Mesothelial cell of epicardium (in vitro differentiated cells): ENCODE measurements at regions not wholly inside any gene's neighbourhood (a gene's known extent, or its start where the extent isn't known, plus 50 kb on each side); places are given as distances from the start of the nearest gene placed in this dataset.
A peak's percentile ranks its signal among the peaks of the same experiment; 100 is the strongest.

ENCODE experiments used
- DNase-seq, 2 experiments: peaks; one replicate each; pipeline ENCODE4 v3.0.0; 2021; ENCODE audit warnings: low spot score in 2 of 2; ENCODE audit not compliant: unreplicated experiment in 2 of 2
- H3K27ac Mint-ChIP-seq: 2 replicates; pipeline ENCODE4 v1.8.0; 2021; ENCODE audit warnings: mixed read lengths
- H3K27me3 Mint-ChIP-seq: 2 replicates; pipeline ENCODE4 v1.8.0; 2021; ENCODE audit warnings: low read depth, mixed read lengths
- H3K36me3 Mint-ChIP-seq: 2 replicates; pipeline ENCODE4 v1.8.0; 2021; ENCODE audit warnings: mixed read lengths
- H3K4me1 Mint-ChIP-seq: 2 replicates; pipeline ENCODE4 v1.8.0; 2021; ENCODE audit warnings: mixed read lengths
- H3K4me3 Mint-ChIP-seq: 2 replicates; pipeline ENCODE4 v1.8.0; 2021; ENCODE audit warnings: mild to moderate bottlenecking, moderate library complexity, mixed read lengths
- H3K9me3 Mint-ChIP-seq: 2 replicates; pipeline ENCODE4 v1.8.0; 2021; ENCODE audit warnings: mixed read lengths
- CTCF ChIP-seq: fragments of 200-600 bp; sonication (generic); IDR thresholded peaks from one replicate; pipeline ENCODE4 v1.5.0; 2021; ENCODE audit warnings: antibody characterized with exemption; ENCODE audit not compliant: unreplicated experiment

GRCh38 chr13:55705971-55706370 is 1434.7 kb upstream of the PRR20A start:
- Mint-ChIP-seq H3K36me3 (no peaks in the 10 kb centered on the region), H3K4me1 (peaks cover 17% of the 10 kb centered on the region), H3K27ac (peak overlapping the region; percentile 77), H3K27me3 (no peaks in the 10 kb centered on the region), H3K4me3 (no peak overlapping the region), H3K9me3 (peaks cover 3% of the 10 kb centered on the region)
- DNase-seq = no peak
- TF ChIP-seq CTCF = no peak

GRCh38 chr13:55714120-55714519 is 1426.6 kb upstream of the PRR20A start:
- no peak for DNase-seq
- Mint-ChIP-seq H3K27ac (no peak overlapping the region), H3K36me3 (no peaks in the 10 kb centered on the region), H3K9me3 (peaks cover 25% of the 10 kb centered on the region), H3K4me3 (no peak overlapping the region), H3K27me3 (no peaks in the 10 kb centered on the region), H3K4me1 (no peaks in the 10 kb centered on the region)
- TF ChIP-seq CTCF = no peak

GRCh38 chr13:55727683-55728082 is 1413.0 kb upstream of the PRR20A start:
- no peak for TF ChIP-seq CTCF
- Mint-ChIP-seq H3K27me3 (no peaks in the 10 kb centered on the region), H3K27ac (no peak overlapping the region), H3K4me1 (no peaks in the 10 kb centered on the region), H3K4me3 (no peak overlapping the region), H3K9me3 (no peaks in the 10 kb centered on the region), H3K36me3 (no peaks in the 10 kb centered on the region)
- no peak for DNase-seq

GRCh38 chr13:55728247-55728646 is 1412.5 kb upstream of the PRR20A start:
- Mint-ChIP-seq H3K4me1 (no peaks in the 10 kb centered on the region), H3K9me3 (peaks cover 3% of the 10 kb centered on the region), H3K27me3 (no peaks in the 10 kb centered on the region), H3K4me3 (no peak overlapping the region), H3K27ac (no peak overlapping the region), H3K36me3 (no peaks in the 10 kb centered on the region)
- TF ChIP-seq CTCF = no peak
- DNase-seq = no peak

GRCh38 chr13:55745828-55746227 is 1394.9 kb upstream of the PRR20A start:
- no peak for DNase-seq
- H3K27ac Mint-ChIP-seq = no peak overlapping the region
- H3K27me3 Mint-ChIP-seq = no peaks in the 10 kb centered on the region
- H3K36me3 Mint-ChIP-seq = no peaks in the 10 kb centered on the region
- no peaks in the 10 kb centered on the region for H3K9me3 Mint-ChIP-seq
- no peak overlapping the region for H3K4me3 Mint-ChIP-seq
- H3K4me1 Mint-ChIP-seq = no peaks in the 10 kb centered on the region
- no peak for TF ChIP-seq CTCF

- no peak for TF ChIP-seq CTCF
- no peak for DNase-seq
- no peaks in the 10 kb centered on the region for H3K36me3 Mint-ChIP-seq
- no peaks in the 10 kb centered on the region for H3K27me3 Mint-ChIP-seq
- H3K9me3 Mint-ChIP-seq = no peaks in the 10 kb centered on the region
- H3K4me3 Mint-ChIP-seq = no peak overlapping the region
- no peak overlapping the region for H3K27ac Mint-ChIP-seq
- H3K4me1 Mint-ChIP-seq = peaks cover 3% of the 10 kb centered on the region
These were observed 1378.7 kb upstream of the PRR20A start for GRCh38 chr13:55761986-55762385.
